Ecto neural progenitor cell (in vitro differentiated cells): ENCODE measurements at regions not wholly inside any gene's neighbourhood (a gene's known extent, or its start where the extent isn't known, plus 50 kb on each side); places are given as distances from the start of the nearest gene placed in this dataset.

Experiments used
- DNase-seq: peaks from one replicate; pipeline ENCODE4 v3.0.0-alpha.2; 2018; ENCODE audit warnings: low spot score

- DNase-seq: no peak
Observed at GRCh38 chr21:21722731-21723130, 724.5 kb downstream of the NCAM2 start.

GRCh38 chr21:21730512-21730911, 732.3 kb downstream of the NCAM2 start:
- no peak for DNase-seq

GRCh38 chr21:21731626-21732025, 733.4 kb downstream of the NCAM2 start:
- DNase-seq: no peak

- DNase-seq: no peak
Observed at GRCh38 chr21:21734088-21734487, 735.9 kb downstream of the NCAM2 start.

- no peak for DNase-seq
Observed at GRCh38 chr21:21737186-21737585, 739.0 kb downstream of the NCAM2 start.

GRCh38 chr21:21740207-21740606, 742.0 kb downstream of the NCAM2 start:
- no peak for DNase-seq

- DNase-seq: no peak
Observed at GRCh38 chr21:21750124-21750825, 752.1 kb downstream of the NCAM2 start.

- DNase-seq: no peak
Observed at GRCh38 chr21:21751286-21751685, 753.1 kb downstream of the NCAM2 start.

GRCh38 chr21:21762855-21763254, 764.6 kb downstream of the NCAM2 start:
- no peak for DNase-seq

- DNase-seq: no peak
Observed at GRCh38 chr21:21764281-21764680, 766.1 kb downstream of the NCAM2 start.

GRCh38 chr21:21767276-21767675, 769.1 kb downstream of the NCAM2 start:
- no peak for DNase-seq

- no peak for DNase-seq
Observed at GRCh38 chr21:21788591-21788990, 790.4 kb downstream of the NCAM2 start.

- DNase-seq: no peak
Observed at GRCh38 chr21:21801921-21802320, 803.7 kb downstream of the NCAM2 start.

- DNase-seq: no peak
Observed at GRCh38 chr21:21806711-21807597, 808.7 kb downstream of the NCAM2 start.

- DNase-seq: no peak
Observed at GRCh38 chr21:21807598-21807903, 809.3 kb downstream of the NCAM2 start.

- DNase-seq: no peak
Observed at GRCh38 chr21:21813289-21813688, 815.1 kb downstream of the NCAM2 start.

GRCh38 chr21:21813934-21814333, 815.7 kb downstream of the NCAM2 start:
- DNase-seq: no peak

- DNase-seq: no peak
Observed at GRCh38 chr21:21816778-21817177, 818.6 kb downstream of the NCAM2 start.

- DNase-seq: no peak
Observed at GRCh38 chr21:21818898-21819297, 820.7 kb downstream of the NCAM2 start.

GRCh38 chr21:21828130-21828529, 829.9 kb downstream of the NCAM2 start:
- no peak for DNase-seq

GRCh38 chr21:21831036-21831435, 832.8 kb downstream of the NCAM2 start:
- no peak for DNase-seq

GRCh38 chr21:21845901-21846300, 847.7 kb downstream of the NCAM2 start:
- DNase-seq: no peak

GRCh38 chr21:21851205-21851604, 853.0 kb downstream of the NCAM2 start:
- no peak for DNase-seq

- no peak for DNase-seq
Observed at GRCh38 chr21:21851657-21852056, 853.4 kb downstream of the NCAM2 start.
